GM18909 (cell line): ENCODE measurements at regions not wholly inside any gene's neighbourhood (a gene's known extent, or its start where the extent isn't known, plus 50 kb on each side); places are given as distances from the start of the nearest gene placed in this dataset.
"Not testable (repeated sequence)": the region's sequence is repeated elsewhere in the genome, so short reads cannot be mapped to it uniquely, and the experiment has no call there.

Source experiments
- ATAC-seq: cut with Tn5 transposase; IDR thresholded peaks from one replicate; pipeline ENCODE4 v1.9.1; 2021; ENCODE audit warnings: mild to moderate bottlenecking; ENCODE audit not compliant: unreplicated experiment, poor library complexity

DNA sequence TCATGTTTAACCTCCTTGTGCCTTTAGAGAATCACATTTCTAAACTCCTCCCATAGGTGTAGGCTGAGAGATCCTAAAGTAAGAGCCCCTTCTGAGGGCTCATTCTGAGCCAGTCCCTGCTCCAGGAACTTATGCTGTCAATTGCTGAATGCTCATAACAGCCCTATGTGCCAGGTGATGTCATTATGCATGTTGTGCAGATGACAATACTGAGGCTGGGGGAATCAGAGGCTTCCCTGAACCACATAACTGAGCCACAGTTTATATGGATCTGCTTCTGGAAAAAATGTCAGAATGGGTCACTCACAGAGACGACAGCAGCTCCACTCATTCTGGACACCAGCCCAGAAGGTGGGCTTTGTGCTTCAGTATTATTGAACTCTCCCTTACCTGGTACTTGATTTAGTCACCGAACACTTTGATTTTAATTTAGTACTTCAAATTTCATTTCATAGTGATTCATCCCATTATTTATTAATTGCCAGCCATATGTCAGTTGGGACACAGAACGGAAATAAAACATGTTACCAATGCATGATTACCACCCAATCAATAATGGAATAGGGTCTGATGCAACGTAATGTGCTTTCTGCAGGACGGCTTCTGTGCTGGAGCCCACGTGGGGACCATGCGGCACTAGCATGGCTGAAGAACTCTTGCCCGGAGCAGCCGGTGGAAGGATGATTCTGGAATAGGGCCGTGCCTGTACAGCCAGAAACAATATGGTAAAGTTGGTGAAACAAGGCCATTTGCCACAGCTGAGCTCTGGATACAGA lies 406.3 kb downstream of the IRX1 start:
- no peak for ATAC-seq

DNA sequence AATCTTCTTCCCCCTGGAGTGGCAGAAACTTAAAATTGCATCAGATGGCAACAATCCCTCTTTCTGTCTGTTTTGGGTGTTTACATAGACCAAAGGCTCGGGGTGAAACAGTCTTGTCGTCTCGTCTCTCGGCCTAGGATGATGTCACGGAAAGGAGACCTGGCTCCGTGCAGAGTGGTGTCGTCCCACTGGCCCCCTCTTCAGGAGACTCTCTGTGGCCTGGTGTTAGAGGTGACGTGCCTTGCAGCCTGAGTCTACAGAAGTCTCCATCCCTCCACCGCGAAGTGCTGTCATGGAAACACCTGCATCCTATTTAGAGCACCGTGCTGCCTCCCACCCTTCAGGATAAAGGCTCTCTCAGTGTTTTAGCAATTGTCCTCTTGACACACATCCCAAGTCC lies 409.7 kb downstream of the IRX1 start:
- ATAC-seq, result no peak

DNA sequence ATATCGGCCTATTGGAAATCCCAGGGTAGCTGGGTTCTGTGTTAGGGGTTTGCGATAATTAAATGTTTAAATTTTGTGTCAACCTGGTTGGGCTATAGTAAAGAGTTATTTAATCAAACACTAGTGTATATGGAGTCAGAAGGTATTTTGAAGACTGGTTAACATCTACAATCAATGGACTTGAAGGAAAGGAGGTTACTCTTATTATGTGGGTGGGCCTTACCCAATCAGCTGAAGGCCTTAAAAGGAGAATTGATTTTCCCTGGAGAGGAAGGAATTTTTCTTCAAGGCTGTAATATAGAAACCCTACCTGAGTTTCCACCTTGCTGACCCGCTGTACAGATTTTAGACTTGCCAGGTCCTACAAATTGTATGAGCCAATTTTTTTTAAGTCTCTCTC lies 411.4 kb downstream of the IRX1 start:
- no peak for ATAC-seq

DNA sequence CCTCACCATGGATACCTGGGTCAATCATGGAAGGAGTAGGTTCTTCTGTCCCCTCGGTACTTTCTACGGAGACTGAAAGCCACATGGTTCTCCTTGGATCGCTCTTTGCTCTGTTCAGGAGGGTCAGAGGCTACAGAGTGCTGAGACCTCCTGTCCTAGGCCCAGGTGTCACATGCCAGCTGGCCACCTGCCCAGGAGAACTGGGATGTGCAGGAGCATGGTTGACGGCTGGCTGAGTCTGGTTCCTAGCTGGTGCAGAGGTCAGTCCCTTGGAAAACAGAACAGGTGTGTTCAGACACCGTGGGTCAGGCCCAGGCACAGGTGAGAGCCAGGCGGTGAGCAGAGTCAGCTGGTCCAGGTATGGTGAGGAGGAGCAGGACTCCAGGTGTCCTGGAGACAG lies 416.3 kb downstream of the IRX1 start:
- ATAC-seq, result no peak

DNA sequence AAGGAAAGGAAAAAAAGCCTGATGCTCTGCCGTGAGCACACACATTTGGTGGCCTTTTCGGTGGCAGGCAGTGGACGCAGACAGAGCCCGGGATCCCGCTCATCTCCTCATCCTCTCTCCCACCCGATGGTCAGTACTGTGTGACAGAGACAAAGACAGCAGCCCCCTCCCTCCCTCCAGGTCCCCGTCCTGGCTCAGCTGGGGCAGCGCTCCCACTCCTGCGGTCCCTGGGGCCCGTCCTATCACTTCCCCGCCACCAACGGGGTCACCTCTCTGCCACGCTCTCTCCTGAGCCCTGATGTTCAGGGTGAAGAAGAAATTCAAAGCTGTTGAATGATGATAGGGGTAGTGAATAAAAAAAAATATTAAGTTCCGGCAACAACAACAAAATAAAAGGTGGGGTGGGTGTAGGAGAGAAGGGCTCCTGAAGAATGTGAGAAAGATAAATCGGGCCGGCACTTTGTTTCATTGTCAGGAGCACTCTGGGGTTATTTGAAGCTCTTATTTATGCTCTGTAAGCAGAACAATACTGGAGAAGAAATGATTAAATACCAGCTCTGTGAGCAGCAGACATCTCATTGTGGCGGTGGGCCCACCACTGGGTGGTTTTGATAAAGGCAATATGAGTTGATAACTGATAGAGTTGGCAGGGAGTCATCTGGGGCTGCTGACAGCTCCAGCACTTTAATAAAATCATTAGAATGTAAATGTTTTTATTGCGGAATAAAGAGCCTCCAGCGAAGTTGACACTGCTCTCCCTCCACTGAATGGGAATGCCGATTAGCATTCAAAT lies 417.7 kb downstream of the IRX1 start:
- ATAC-seq, result no peak

DNA sequence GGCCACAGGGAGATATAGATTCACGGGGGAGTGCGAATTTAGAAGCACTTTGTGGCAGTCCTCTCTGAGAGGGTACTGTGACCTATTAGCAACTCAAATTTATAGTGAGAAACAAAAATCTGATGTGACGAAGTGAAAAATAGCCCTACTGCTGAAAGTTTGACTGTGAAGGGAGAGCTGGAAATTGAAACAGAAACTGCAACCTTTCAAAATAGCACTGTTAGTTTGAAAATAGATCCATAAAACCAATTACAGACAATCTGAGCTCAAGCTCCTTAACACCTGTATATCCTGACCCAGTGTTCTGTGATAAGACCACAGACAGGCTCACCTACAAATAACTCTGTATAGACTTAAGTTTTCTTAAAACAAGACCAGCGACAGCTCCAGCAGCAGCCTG lies 420.1 kb downstream of the IRX1 start:
- ATAC-seq, result no peak

DNA sequence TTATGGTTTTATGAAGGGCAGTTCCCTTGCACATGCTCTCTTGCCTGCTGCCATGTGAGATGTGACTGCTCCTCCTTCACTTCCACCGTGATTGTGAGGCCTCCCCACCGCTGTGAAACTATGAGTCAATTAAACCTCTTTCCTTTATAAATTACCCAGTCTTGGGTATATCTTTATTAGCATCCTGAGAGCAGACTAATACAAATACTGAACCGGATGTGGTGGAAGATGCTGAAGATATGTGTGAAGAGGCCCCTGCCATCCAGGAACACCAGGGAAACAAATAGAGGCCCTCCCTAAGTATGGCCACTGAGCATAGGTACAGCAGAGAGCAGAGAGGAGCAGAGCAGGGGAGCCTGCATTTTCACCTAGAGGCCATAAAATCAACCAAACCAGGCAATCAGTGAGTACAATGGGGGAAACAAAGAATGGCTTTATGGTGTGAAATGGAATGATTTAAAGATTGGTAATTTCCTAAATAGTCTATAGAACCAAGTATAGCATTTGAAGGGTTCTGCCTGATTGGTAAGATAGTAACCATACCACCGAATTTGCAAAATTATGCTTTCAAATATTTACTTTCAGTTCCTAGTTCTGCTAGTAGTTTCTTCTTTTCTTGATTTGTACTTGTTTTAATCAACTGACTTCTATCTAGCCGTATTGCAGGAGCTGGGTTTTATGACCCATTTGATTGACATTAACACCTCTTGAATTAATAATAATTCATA lies 421.6 kb downstream of the IRX1 start:
- ATAC-seq, result no peak

DNA sequence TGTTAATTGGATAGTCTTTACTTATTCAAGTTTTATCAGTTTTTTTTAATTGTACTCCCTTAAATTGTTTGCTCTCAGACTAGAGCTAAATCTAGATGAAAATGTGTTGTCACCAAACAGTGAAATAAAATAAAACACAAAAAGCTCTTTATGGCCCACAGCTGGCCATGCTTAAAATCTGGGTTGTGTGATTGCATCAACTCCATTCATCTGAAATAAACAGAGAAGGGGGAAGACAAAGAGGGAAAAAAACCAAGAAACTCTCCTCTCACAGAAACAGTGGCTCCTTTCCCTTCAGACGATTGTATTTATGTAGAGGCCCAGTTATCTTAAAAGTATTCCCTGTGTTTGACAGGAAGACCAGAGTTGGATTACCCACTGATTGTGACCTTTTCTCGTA lies 422.4 kb downstream of the IRX1 start:
- ATAC-seq, result no peak

DNA sequence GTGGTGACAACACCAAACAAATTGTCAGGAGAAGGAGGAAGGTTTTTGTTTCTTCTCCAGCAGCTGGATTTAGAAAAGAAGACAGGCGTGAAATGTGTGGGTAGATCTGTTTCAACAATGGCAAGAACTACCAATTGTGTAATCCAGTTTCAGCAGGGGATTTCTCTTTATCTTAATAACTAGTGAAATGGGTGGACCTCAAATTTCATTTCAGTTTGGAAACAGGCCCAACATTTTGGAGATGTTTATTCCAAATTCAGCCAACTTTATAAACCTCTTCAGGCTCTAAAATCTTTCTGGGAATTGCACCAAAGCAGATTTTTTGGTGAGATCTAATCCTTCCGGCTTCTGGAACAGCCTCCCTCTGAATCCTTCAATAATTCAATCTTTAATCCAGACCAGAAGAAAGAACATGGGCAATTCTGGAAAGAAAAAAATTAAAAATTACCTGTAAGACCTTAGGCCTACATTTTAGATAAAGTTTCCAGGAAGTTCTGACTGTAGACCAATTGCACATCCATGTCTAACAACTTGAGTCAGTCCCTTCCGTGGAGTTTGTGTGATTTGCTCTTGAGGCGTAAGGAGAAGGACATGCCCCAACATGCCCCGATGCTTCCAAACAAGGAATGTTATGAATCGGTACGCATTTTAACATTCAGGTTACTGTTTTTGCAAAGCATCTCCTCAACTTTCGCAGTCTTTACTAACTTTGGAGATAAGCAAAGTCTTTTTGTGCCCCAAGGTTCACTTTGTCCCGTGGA lies 423.6 kb downstream of the IRX1 start:
- no peak for ATAC-seq

DNA sequence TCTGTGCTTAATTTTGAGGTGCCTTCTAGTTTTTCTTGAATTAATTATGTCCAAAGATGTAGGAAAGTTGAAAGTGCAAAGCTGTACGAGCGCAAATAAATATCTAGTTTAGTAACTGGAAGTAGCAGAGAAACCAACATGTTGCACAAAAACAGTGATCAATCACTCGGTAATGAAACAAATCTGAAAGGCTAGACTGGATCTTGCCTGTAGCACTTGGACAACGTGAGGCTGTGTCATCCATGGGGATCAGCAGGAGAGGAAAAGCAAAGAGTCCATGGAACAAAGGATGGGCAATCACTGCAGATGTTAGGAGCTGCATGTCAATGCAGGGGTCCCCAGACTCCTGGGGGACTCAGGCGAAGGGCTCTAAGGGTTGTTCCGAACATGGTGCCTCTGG lies 424.2 kb downstream of the IRX1 start:
- no peak for ATAC-seq

DNA sequence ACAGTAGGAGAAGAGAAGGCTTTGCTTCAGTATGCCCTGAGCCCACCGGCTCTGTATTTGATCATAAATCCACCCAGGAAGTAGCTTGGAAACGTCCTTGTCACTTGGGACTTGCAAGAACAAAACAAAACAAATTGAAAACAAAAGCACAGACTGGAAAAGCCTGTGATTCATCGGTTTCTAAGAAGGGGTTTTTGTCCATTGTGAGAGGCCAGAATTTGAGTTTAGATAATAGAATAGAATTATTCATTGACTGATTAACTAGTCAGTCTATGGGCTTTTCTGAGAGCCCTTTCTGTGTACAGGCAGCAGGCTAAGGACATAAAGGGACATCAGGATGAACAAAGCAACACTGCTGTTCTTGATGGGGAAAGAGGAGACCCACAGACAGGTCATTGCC lies 424.8 kb downstream of the IRX1 start:
- no peak for ATAC-seq

DNA sequence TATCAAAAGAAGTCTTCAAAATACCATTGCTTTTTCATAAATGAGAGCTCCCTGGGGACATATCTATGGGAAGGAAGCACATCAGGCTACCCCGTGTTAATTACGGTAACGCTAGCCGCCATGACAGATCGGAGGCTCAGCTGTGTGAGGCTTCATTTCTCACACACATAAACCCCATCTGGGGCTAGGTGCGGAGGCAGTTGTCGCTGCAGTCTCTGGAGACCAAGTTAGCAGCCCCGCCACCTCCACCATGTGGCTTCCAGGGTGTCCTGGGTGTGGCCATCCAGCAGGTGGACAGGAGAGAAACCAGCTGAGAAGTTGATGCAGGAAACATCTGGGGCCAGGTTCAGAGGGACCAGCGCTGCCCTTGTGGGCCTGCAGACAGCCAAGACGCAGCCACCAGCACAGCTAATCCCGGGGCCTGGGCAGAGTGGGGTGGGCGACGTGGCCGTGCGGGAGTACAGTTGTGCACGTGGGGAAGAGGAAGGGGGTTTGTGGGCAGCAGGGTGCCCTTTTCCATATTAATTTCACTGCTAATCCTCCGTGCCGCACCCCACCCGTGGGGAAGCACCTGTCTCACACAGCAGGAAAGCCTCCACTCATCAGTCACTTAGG lies 426.5 kb downstream of the IRX1 start:
- ATAC-seq, result no peak

DNA sequence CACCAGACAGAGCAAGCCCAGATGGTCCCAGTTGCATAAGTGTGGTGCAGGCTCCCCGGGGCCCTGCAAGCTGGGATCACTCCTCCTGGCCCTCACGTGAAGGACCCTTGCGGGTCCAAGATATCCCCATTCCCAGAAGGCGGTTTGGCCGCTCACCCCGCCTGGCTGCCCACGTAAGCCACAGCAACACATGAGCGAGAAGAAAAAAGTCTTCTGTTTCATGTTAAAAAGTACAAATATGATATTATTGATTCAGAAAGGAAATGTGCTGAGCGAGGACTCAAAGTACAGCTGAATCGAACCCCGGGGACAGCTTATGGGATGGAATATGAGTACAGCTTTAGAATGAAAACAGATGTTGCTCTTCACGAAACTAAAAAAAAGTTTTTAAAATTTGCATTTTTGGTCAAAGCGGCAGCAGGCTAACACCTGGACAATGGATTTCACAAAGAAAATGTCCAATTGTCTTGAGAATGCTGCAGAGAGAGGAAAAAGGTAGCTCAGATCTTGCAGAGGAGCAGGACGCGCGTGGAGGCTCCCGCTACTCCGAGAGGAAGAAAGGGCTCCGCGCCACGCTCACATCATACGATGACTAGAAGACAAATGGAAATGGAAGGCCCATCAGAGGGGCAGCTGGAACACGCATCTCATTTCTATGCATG lies 427.6 kb downstream of the IRX1 start:
- ATAC-seq, result no peak

DNA sequence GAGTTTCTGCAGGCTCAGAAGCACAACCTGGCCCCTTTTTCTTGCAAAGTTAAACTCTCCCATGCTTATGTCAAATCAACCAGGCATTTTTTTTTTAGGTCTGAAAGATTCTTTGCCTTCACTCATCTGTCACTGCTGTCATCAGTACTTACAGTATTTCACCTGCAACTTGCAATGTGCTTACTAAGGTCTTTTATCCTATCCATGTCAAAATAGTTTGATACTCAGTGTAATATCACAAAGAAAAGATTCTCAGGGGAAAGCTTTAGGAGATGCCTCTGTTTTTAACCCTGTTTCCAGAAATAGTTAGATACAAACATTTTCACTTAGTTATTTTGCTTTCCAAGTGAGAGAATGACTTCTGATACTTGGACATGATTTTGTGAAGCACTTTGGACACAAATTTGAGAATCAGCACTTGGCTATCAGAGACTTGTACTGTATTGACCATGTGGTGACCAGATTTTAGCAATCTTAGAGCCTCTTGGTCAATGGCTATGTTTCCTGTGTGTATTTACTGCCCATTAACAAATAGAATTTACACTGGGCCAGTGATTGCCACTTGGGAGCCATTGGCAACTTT lies 428.2 kb downstream of the IRX1 start:
- no peak for ATAC-seq

DNA sequence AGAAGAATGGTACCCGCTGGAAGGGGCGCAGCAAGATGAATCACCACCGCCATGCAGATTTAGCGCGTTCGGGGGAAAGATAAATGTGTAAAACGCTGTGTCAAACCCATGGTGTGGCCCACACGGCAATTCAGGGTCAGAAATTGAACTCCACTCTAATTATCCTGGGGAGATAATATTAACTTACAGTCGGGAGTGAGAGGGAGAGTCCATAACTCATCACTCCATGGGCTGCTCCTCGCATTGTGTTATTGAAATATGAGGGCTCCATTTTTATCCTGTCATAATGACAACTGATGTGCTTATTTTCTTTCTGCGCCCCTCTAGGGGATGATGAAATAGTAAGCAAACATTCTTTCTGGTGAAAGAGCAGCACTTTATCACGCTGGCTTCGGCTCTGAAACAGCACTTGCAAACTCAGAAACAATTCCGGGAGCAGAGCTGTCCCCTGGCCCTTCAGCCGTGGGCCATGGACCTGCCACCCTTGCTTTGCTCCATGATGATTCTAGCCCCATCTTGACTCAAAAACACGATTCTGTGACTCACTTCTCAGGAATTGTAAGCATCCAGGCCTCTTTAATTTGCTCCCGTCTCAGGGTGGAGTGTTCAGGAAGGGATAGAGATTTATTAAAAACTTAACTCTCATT lies 431.6 kb downstream of the IRX1 start:
- no peak for ATAC-seq

DNA sequence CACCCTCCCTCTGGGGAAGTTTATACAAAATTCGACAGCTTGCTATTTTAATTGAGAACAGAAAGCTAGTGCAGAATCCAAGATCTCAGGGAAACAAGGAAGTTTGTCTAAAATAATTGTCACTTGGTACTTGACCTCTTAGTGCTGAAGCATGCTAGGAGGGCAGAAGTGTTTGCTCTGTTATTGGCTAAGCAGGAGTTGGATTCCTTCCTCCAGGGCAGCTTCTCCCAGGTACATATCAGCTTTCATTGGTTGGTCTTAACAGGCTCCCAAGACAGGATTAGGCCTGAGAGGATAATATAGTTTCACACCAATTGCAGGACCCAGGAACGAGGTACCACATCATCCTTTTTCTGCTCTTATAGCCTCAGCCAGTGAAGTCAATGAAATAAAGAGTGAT lies 432.8 kb downstream of the IRX1 start:
- no peak for ATAC-seq

DNA sequence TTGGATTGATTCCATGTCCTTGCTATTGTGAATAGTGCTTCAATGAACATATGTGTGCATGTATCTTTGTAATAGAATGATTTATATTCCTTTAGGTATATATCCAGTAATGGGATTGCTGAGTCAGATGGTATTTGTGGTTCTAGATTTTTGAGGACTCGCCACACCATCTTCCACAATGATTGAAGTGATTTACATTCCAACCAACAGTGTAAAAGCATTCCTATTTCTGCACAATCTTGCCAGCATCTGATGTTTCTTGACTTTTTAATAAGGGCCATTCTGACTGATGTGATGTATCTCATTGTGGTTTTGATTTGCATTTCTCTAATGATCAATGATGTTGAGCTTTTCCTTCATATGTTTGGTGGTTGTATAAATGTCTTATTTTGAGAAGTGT lies 437.9 kb downstream of the IRX1 start:
- not testable (repeated sequence) for ATAC-seq

DNA sequence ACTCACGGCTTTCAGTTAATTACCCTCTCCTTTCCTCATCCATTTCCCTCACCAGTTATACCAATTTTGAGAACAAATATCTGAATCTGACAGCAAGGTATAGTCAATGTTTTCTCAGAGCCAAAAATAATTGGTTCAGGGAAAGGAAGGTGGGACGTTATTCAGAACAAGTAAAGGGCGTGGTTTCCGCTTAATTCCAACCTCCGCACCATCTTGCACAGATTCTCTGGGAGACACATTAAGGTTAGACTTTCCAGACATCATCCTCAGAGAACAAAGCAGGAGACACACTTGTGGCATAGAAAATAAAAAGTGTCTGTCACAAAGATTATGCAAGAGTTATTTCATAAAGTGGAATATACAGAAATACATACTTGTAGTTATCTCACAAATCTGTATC lies 441.2 kb downstream of the IRX1 start:
- ATAC-seq, result no peak

DNA sequence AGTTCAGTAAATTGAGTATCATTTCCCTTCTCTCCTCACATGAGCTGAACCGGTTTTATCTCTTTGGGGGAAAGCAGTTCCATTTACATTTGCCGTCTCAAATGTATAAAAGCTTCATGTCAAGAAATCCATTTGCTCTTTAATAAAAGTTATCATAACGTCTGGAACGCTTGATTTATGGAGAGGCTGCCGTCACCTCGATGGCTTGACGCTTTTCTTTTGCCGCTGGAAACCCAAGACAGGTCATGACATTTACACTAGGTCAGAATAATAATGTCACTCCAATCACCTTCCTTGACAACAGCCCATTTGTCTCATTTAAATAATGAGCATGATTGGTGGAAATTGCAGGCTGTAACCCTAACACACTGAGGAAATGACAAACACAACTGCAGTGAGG lies 443.4 kb downstream of the IRX1 start:
- ATAC-seq, result no peak
